Cardiac muscle cell (in vitro differentiated cells and primary cell): ENCODE measurements at regions not wholly inside any gene's neighbourhood (a gene's known extent, or its start where the extent isn't known, plus 50 kb on each side); places are given as distances from the start of the nearest gene placed in this dataset.
"Not testable (repeated sequence)": the region's sequence is repeated elsewhere in the genome, so short reads cannot be mapped to it uniquely, and the experiment has no call there.

Experiments
- DNase-seq, 2 donors: peaks; one replicate each; pipeline versions ENCODE4 v3.0.0 to v3.0.0-alpha.2; 2010 to 2017; ENCODE audit warnings: low read depth in 1 of 2, low spot score in 1 of 2
- H3K27ac ChIP-seq: fragments of 200-600 bp; sonication (generic); 2 replicates; pipeline ENCODE4 v1.5.1; 2016
- H3K27me3 ChIP-seq: fragments of 200-600 bp; sonication (generic); 2 replicates; pipeline ENCODE4 v1.6.0; 2016; ENCODE audit warnings: control low read depth
- H3K36me3 ChIP-seq: fragments of 200-600 bp; sonication (generic); 2 replicates; pipeline ENCODE4 v1.5.1; 2016; ENCODE audit warnings: control low read depth
- H3K4me1 ChIP-seq: fragments of 200-600 bp; sonication (generic); 2 replicates; pipeline ENCODE4 v1.8.1; 2017; ENCODE audit warnings: low read depth, mild to moderate bottlenecking, mixed run types
- H3K4me3 ChIP-seq: fragments of 200-600 bp; sonication (generic); 2 replicates; pipeline ENCODE4 v1.5.1; 2016; ENCODE audit warnings: mild to moderate bottlenecking
- H3K9me3 ChIP-seq: fragments of 200-600 bp; sonication (generic); 2 replicates; pipeline ENCODE4 v1.5.1; 2017; ENCODE audit warnings: low read depth, mild to moderate bottlenecking, control low read depth
- TF ChIP-seq, protein P1 (sequence below): IDR thresholded peaks from 2 replicates; pipeline ENCODE4 v1.5.1; 2012; ENCODE audit warnings: low read depth, mild to moderate bottlenecking, low read length

DNA sequence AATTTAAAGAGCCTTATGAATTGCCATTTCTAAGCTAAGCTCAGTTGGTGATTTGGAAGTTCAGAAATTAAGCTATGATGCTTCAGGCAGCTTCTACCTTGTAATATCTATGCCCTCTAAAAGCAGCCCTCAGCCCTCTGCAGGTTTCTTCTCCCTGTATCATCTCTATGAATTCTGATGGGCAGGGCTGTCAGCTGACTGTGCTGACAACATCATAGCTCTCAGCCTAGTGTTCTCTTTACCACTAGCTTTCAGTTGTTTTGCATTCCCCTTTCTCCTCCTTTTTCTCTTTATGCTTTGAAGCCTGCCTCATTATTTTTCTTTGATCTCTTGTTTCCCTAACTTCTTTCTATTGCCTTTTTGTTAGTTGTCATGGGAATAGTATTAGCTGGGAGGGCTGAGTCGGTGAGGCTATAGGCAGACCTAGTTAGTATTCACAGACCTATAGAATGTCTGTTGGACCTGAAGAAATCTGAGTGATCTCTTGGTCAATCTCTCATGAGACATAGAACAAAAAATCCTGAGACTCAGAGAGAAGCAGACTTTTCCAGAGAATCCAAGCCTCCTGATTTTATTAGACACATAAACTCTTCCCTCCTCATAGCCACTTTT, 535.4 kb downstream of the RAB38 start:
- TF ChIP-seq, protein P1, sequence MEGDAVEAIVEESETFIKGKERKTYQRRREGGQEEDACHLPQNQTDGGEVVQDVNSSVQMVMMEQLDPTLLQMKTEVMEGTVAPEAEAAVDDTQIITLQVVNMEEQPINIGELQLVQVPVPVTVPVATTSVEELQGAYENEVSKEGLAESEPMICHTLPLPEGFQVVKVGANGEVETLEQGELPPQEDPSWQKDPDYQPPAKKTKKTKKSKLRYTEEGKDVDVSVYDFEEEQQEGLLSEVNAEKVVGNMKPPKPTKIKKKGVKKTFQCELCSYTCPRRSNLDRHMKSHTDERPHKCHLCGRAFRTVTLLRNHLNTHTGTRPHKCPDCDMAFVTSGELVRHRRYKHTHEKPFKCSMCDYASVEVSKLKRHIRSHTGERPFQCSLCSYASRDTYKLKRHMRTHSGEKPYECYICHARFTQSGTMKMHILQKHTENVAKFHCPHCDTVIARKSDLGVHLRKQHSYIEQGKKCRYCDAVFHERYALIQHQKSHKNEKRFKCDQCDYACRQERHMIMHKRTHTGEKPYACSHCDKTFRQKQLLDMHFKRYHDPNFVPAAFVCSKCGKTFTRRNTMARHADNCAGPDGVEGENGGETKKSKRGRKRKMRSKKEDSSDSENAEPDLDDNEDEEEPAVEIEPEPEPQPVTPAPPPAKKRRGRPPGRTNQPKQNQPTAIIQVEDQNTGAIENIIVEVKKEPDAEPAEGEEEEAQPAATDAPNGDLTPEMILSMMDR: no peak
- Histone ChIP-seq H3K27ac (no peak overlapping the region), H3K4me1 (peaks cover 13% of the 10 kb centered on the region), H3K9me3 (no peaks in the 10 kb centered on the region), H3K4me3 (no peak overlapping the region), H3K27me3 (no peaks in the 10 kb centered on the region), H3K36me3 (no peaks in the 10 kb centered on the region)
- DNase-seq: no peak

DNA sequence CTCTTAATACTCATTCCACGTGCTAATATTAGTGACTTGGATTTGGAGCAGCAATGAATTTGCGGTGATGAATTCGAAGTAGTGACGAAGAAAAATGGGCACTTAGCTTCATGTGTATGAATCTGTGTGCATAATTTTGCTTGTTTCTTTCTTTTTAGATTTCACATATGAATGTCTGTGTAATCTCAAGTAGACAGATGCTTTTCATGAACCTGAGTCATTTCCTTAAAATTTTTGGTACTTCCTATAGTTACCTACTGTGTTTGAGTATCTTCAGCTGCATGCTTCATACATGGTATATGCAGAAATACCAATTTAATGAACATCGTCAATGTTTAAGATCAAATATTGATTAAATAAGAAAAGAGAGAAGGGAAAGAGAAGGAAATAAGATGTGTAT, 540.2 kb downstream of the RAB38 start:
- TF ChIP-seq, protein P1: no peak
- H3K9me3 ChIP-seq: no peaks in the 10 kb centered on the region
- H3K27ac ChIP-seq: no peak overlapping the region
- H3K27me3 ChIP-seq: no peaks in the 10 kb centered on the region
- H3K4me1 ChIP-seq: peaks cover 13% of the 10 kb centered on the region
- no peaks in the 10 kb centered on the region for H3K36me3 ChIP-seq
- DNase-seq: no peak
- no peak overlapping the region for H3K4me3 ChIP-seq

DNA sequence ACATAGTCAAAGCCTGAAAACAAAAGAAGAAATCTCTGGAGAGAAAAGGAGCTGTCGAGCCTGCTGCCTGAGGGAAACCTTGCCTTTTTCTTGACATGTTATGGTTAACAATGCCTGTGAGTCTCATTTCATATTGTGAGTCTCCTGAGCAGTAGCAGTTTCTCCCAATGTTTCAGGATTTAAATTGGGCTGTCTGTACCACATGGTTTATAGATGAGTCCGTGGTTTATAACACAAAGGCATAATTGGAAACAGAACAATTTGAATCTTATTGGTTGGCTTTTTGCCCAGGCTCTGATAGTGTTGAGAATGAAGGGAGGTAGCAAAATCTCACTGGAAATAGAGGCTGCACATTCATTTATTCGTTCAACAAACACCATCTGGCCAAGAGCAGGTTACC, 540.9 kb downstream of the RAB38 start:
- no peak overlapping the region for H3K27ac ChIP-seq
- no peak for DNase-seq
- H3K27me3 ChIP-seq: no peaks in the 10 kb centered on the region
- no peaks in the 10 kb centered on the region for H3K36me3 ChIP-seq
- H3K4me1 ChIP-seq: peaks cover 13% of the 10 kb centered on the region
- H3K9me3 ChIP-seq: no peaks in the 10 kb centered on the region
- H3K4me3 ChIP-seq: no peak overlapping the region
- TF ChIP-seq, protein P1: no peak

DNA sequence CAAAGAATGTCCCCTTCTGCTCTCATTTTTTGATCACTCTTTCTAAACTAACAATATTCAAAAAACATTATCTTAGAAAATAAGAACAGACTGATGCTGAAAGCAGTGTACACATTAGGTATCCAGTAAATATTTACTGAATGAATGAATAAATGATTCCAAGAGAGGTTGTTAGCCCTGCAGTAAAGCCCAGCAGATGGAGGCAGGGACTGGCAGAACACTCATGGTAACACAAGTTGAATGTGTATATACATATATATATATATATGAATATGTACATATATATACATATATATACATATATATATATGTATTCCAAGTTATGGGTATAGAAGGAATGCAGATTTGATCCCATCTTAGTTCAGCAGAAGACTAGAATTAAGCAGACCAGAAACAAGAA, 546.3 kb downstream of the RAB38 start:
- Histone ChIP-seq H3K27ac (no peak overlapping the region), H3K36me3 (no peaks in the 10 kb centered on the region)
- DNase-seq: no peak

DNA sequence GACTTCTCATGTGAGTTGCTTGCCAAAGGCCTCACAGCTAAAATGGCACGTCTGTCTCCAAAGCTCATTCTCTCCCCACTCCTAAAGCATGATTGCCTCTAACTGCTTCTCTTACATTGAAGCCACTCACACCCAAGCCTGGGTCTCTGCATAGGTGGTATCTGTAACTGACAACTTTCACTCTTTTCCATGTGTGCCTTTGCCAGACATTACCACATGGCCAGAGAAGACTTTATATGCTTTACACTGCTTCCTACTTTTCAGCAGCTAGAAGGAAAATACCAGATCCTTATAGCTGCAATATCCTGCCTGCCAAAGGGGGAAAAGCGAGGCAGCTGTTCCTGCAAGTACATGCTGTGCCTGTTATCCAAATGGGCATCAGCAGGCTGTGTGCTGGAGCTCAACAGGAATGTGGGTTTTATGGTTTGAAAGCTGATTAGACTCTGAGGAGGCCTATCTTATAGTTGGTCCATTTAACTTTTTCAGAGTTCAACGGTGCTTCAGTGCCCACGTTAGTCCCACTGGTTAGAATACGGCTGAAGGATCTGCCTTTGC, 547.1 kb downstream of the RAB38 start:
- H3K27me3 ChIP-seq: no peaks in the 10 kb centered on the region
- TF ChIP-seq, protein P1: no peak
- H3K4me3 ChIP-seq: no peak overlapping the region
- H3K4me1 ChIP-seq: no peaks in the 10 kb centered on the region
- no peak overlapping the region for H3K27ac ChIP-seq
- DNase-seq: no peak
- H3K36me3 ChIP-seq: no peaks in the 10 kb centered on the region
- no peaks in the 10 kb centered on the region for H3K9me3 ChIP-seq

More for the DNA sequence above, 546.3 kb downstream of the RAB38 start:
- Histone ChIP-seq H3K27me3 (no peaks in the 10 kb centered on the region), H3K9me3 (no peaks in the 10 kb centered on the region), H3K4me3 (no peak overlapping the region), H3K4me1 (no peaks in the 10 kb centered on the region)
- TF ChIP-seq, protein P1: no peak

DNA sequence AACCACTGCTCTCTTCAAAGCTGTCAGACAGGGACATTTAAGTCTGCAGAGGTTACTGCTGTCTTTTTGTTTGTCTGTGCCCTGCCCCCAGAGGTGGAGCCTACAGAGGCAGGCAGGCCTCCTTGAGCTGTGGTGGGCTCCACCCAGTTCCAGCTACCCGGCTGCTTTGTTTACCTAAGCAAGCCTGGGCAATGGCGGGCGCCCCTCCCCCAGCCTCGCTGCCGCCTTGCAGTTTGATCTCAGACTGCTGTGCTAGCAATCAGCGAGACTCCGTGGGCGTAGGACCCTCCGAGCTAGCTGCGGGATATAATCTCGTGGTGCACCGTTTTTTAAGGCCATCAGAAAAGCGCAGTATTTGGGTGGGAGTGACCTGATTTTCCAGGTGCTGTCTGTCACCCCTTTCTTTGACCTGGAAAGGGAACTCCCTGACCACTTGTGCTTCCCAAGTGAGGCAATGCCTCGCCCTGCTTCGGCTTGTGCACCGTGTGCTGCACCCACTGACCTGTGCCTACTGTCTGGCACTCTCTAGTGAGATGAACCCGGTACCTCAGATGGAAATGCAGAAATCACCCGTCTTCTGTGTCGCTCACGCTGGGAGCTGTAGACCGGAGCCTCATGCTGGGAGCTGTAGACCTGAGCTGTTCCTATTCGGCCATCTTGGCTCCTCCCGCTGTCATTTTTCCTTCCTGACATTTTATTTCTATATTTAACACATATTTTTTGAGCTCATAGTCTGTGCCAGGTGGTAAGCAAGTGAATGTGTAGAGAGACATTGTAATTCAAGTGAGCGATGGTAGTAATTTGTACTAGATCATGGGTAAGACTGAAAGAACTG, 551.5 kb downstream of the RAB38 start:
- H3K4me3 ChIP-seq, H3K27ac ChIP-seq, DNase-seq, H3K36me3 ChIP-seq, H3K9me3 ChIP-seq, H3K4me1 ChIP-seq, H3K27me3 ChIP-seq: not testable (repeated sequence)
